HL-60 (cell line): ENCODE measurements at regions not wholly inside any gene's neighbourhood (a gene's known extent, or its start where the extent isn't known, plus 50 kb on each side); places are given as distances from the start of the nearest gene placed in this dataset.

Experiments
- DNase-seq, 2 experiments: peaks; one replicate each; pipeline ENCODE4 v3.0.0-alpha.2; 2010 to 2020; ENCODE audit warnings: low read depth in 1 of 2, low spot score in 1 of 2
- H3K27ac ChIP-seq: fragments of 250-450 bp; sonication (Bioruptor Pico); replicated peaks from 2 replicates; pipeline ENCODE4 v1.5.1; 2020; ENCODE audit warnings: mild to moderate bottlenecking, moderate library complexity
- H3K27me3 ChIP-seq: fragments of 250-450 bp; sonication (Bioruptor Pico); 2 replicates; pipeline ENCODE4 v1.5.1; 2021; ENCODE audit warnings: mild to moderate bottlenecking, moderate library complexity; ENCODE audit not compliant: insufficient read depth, poor library complexity, severe bottlenecking
- H3K4me3 ChIP-seq: replicated peaks from 2 replicates; pipeline ENCODE4 v1.5.1; 2011; ENCODE audit warnings: mild to moderate bottlenecking, control low read depth, low read length; ENCODE audit not compliant: insufficient read depth
- GABPA ChIP-seq: IDR thresholded peaks from 2 replicates; pipeline ENCODE4 v1.6.1; 2012; ENCODE audit warnings: low read depth
- POLR2AphosphoS5 ChIP-seq: IDR thresholded peaks from 2 replicates; pipeline ENCODE4 v1.6.1; 2012; ENCODE audit warnings: low read depth
- SPI1 ChIP-seq: IDR thresholded peaks from 2 replicates; pipeline ENCODE4 v1.6.1; 2012; ENCODE audit warnings: low read depth, mild to moderate bottlenecking, borderline replicate concordance
- TF ChIP-seq, protein P1 (sequence below): IDR thresholded peaks from 2 replicates; pipeline ENCODE4 v1.6.1; 2012; ENCODE audit warnings: low read depth; ENCODE audit not compliant: insufficient replicate concordance
- TF ChIP-seq, protein P2 (sequence below): IDR thresholded peaks from one replicate; pipeline ENCODE4 v1.5.1; 2011; ENCODE audit warnings: low read length, control low read depth, inconsistent platforms; ENCODE audit not compliant: insufficient read depth

- TF ChIP-seq, protein P1, sequence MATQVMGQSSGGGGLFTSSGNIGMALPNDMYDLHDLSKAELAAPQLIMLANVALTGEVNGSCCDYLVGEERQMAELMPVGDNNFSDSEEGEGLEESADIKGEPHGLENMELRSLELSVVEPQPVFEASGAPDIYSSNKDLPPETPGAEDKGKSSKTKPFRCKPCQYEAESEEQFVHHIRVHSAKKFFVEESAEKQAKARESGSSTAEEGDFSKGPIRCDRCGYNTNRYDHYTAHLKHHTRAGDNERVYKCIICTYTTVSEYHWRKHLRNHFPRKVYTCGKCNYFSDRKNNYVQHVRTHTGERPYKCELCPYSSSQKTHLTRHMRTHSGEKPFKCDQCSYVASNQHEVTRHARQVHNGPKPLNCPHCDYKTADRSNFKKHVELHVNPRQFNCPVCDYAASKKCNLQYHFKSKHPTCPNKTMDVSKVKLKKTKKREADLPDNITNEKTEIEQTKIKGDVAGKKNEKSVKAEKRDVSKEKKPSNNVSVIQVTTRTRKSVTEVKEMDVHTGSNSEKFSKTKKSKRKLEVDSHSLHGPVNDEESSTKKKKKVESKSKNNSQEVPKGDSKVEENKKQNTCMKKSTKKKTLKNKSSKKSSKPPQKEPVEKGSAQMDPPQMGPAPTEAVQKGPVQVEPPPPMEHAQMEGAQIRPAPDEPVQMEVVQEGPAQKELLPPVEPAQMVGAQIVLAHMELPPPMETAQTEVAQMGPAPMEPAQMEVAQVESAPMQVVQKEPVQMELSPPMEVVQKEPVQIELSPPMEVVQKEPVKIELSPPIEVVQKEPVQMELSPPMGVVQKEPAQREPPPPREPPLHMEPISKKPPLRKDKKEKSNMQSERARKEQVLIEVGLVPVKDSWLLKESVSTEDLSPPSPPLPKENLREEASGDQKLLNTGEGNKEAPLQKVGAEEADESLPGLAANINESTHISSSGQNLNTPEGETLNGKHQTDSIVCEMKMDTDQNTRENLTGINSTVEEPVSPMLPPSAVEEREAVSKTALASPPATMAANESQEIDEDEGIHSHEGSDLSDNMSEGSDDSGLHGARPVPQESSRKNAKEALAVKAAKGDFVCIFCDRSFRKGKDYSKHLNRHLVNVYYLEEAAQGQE = no peak
- TF ChIP-seq POLR2AphosphoS5 (no peak), GABPA (no peak)
- TF ChIP-seq, protein P2, sequence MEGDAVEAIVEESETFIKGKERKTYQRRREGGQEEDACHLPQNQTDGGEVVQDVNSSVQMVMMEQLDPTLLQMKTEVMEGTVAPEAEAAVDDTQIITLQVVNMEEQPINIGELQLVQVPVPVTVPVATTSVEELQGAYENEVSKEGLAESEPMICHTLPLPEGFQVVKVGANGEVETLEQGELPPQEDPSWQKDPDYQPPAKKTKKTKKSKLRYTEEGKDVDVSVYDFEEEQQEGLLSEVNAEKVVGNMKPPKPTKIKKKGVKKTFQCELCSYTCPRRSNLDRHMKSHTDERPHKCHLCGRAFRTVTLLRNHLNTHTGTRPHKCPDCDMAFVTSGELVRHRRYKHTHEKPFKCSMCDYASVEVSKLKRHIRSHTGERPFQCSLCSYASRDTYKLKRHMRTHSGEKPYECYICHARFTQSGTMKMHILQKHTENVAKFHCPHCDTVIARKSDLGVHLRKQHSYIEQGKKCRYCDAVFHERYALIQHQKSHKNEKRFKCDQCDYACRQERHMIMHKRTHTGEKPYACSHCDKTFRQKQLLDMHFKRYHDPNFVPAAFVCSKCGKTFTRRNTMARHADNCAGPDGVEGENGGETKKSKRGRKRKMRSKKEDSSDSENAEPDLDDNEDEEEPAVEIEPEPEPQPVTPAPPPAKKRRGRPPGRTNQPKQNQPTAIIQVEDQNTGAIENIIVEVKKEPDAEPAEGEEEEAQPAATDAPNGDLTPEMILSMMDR = no peak
- H3K27ac ChIP-seq = no peak overlapping the region
- no peak for DNase-seq
- no peaks in the 10 kb centered on the region for H3K27me3 ChIP-seq
- H3K4me3 ChIP-seq = no peak overlapping the region
Observed at GRCh38 chr5:112641515-112642110, 96.1 kb upstream of the APC start.

DNA sequence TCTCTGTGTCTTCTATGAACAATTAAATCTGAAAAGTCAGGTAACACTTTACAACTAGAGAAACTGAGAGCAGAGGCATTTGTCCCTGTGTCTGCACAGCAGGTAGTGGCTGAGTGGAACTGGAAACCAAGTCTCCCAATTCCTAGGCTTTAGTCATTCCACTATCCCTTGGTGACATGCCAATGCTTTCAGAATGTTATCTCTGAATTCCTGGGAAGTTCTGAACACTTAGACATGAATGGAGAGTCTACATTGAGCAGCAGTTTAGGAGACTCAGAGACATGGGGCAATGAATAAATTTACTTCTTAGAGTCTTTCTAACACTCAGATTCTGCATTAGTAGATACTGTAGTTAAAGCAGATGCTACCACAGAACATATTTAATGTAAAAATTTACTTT lies 94.8 kb upstream of the APC start:
- no peak overlapping the region for H3K4me3 ChIP-seq
- DNase-seq = no peak
- TF ChIP-seq GABPA (no peak), POLR2AphosphoS5 (no peak), SPI1 (no peak)
- TF ChIP-seq, protein P2 = no peak
- TF ChIP-seq, protein P1 = no peak
- H3K27me3 ChIP-seq = no peaks in the 10 kb centered on the region
- no peak overlapping the region for H3K27ac ChIP-seq

DNA sequence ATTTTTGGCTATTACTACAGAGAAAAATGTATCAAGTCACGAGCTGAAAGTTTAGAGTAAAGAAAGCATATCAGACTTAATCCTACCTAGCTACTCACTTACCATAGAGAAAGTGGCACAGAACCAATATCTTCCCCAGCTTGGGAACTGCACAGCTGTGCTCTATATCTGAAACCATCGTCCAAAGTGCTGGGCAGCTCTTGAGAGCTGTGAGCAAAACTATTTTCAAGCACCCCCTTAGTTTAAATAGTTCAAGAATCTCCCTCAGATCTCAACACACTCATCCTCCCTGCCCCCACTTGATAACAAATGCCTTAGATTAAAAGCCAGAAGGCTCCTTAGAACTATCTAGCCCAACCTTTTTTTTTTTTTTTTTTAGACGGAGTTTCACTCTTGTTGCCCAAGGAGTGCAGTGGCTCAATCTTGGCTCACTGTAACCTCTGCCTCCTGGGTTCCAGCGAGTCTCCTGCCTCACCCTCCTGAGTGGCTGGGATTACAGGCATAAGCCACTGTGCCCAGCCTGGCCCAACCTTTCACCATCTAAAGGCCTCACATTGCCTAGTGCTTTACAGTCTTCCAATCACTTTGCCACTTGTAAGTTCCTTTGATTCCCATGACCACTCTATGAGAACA lies 94.2 kb upstream of the APC start:
- TF ChIP-seq, protein P1 = no peak
- TF ChIP-seq GABPA (no peak), SPI1 (no peak), POLR2AphosphoS5 (no peak)
- TF ChIP-seq, protein P2 = no peak
- no peak overlapping the region for H3K27ac ChIP-seq
- H3K27me3 ChIP-seq = no peaks in the 10 kb centered on the region
- DNase-seq = no peak
- H3K4me3 ChIP-seq = no peak overlapping the region
